Calu3 (cell line): ENCODE measurements at regions not wholly inside any gene's neighbourhood (a gene's known extent, or its start where the extent isn't known, plus 50 kb on each side); places are given as distances from the start of the nearest gene placed in this dataset.

ENCODE experiments used
- BruUV-seq: library from RNA; stranded (reverse); fragments of 400-500 nt; replicated peaks from 2 replicates; lab custom pipeline; 2021; lab: Mats Ljungman, UMichigan
- CTCF ChIA-PET: fragments of 300-600 bp; sonication (Branson Sonifier 250); formaldehyde crosslinking; loops from one replicate; lab custom pipeline; 2022; ENCODE audit warnings: antibody characterized with exemption; lab: Charles Lee
- DNase-seq: peaks from one replicate; pipeline ENCODE4 v3.0.0; 2022
- H3K27ac Mint-ChIP-seq: one replicate; pipeline ENCODE4 v1.8.0; 2022; ENCODE audit warnings: mixed read lengths; ENCODE audit not compliant: unreplicated experiment
- H3K27me3 Mint-ChIP-seq: one replicate; pipeline ENCODE4 v1.8.0; 2022; ENCODE audit warnings: mixed read lengths; ENCODE audit not compliant: unreplicated experiment
- H3K36me3 Mint-ChIP-seq: one replicate; pipeline ENCODE4 v1.8.0; 2022; ENCODE audit warnings: mild to moderate bottlenecking, moderate library complexity, mixed read lengths; ENCODE audit not compliant: insufficient read depth, unreplicated experiment
- H3K4me1 Mint-ChIP-seq: one replicate; pipeline ENCODE4 v1.8.0; 2022; ENCODE audit warnings: mild to moderate bottlenecking, low read depth, mixed read lengths; ENCODE audit not compliant: unreplicated experiment
- H3K4me3 Mint-ChIP-seq: one replicate; pipeline ENCODE4 v1.8.0; 2022; ENCODE audit warnings: mild to moderate bottlenecking, low read depth, moderate library complexity, mixed read lengths; ENCODE audit not compliant: unreplicated experiment
- H3K9me3 Mint-ChIP-seq: one replicate; pipeline ENCODE4 v1.8.0; 2022; ENCODE audit warnings: low read depth, mixed read lengths; ENCODE audit not compliant: unreplicated experiment
- CTCF ChIP-seq: fragments of 200-600 bp; IDR thresholded peaks from one replicate; pipeline ENCODE4 v1.8.0; 2022; ENCODE audit warnings: antibody characterized with exemption; ENCODE audit not compliant: unreplicated experiment
- intact Hi-C: fragments of 100-400 bp; cut with micrococcal nuclease; formaldehyde crosslinking; loops from one replicate; pipeline ENCODE4 v1.10.0; 2022; ENCODE audit not compliant: unreplicated experiment

GRCh38 chr2:129721236-129721635, 258.2 kb upstream of the RAB6C start:
- Mint-ChIP-seq H3K27ac (no peak overlapping the region), H3K36me3 (no peaks in the 10 kb centered on the region), H3K4me3 (no peak overlapping the region), H3K27me3 (peaks cover 20% of the 10 kb centered on the region), H3K9me3 (no peaks in the 10 kb centered on the region), H3K4me1 (no peaks in the 10 kb centered on the region)
- BruUV-seq, result no TSS peak
- DNase-seq, result no peak
- intact Hi-C loops, result no loop called here
- TF ChIP-seq CTCF, result no peak
- CTCF ChIA-PET, result no interaction called here

GRCh38 chr2:129721846-129722245, 257.6 kb upstream of the RAB6C start:
- Mint-ChIP-seq H3K9me3 (no peaks in the 10 kb centered on the region), H3K27ac (no peak overlapping the region), H3K4me1 (no peaks in the 10 kb centered on the region), H3K36me3 (no peaks in the 10 kb centered on the region), H3K4me3 (no peak overlapping the region), H3K27me3 (peaks cover 20% of the 10 kb centered on the region)
- intact Hi-C loops, result no loop called here
- no TSS peak for BruUV-seq
- TF ChIP-seq CTCF, result no peak
- no peak for DNase-seq
- CTCF ChIA-PET, result no interaction called here

- Mint-ChIP-seq H3K9me3 (no peaks in the 10 kb centered on the region), H3K4me1 (no peaks in the 10 kb centered on the region), H3K4me3 (no peak overlapping the region), H3K27ac (no peak overlapping the region), H3K36me3 (no peaks in the 10 kb centered on the region), H3K27me3 (peaks cover 15% of the 10 kb centered on the region)
- CTCF ChIA-PET, result no interaction called here
- DNase-seq, result no peak
- intact Hi-C loops, result no loop called here
- no peak for TF ChIP-seq CTCF
- no TSS peak for BruUV-seq
Observed at GRCh38 chr2:129722306-129723019, 257.0 kb upstream of the RAB6C start.

GRCh38 chr2:129723277-129724020, 256.0 kb upstream of the RAB6C start:
- Mint-ChIP-seq H3K27me3 (peaks cover 6% of the 10 kb centered on the region), H3K27ac (no peak overlapping the region), H3K9me3 (no peaks in the 10 kb centered on the region), H3K4me3 (no peak overlapping the region), H3K36me3 (no peaks in the 10 kb centered on the region), H3K4me1 (no peaks in the 10 kb centered on the region)
- TF ChIP-seq CTCF, result no peak
- no TSS peak for BruUV-seq
- CTCF ChIA-PET, result no interaction called here
- intact Hi-C loops, result no loop called here
- no peak for DNase-seq
